H1 (cell line): ENCODE measurements at regions not wholly inside any gene's neighbourhood (a gene's known extent, or its start where the extent isn't known, plus 50 kb on each side); places are given as distances from the start of the nearest gene placed in this dataset.

Experiments used
- ATF3 ChIP-seq: IDR thresholded peaks from 2 replicates; pipeline ENCODE4 v1.6.1; 2011; ENCODE audit warnings: low read depth, mild to moderate bottlenecking, low read length; ENCODE audit not compliant: insufficient read depth
- CHD7 ChIP-seq: fragments of 300-600 bp; sonication (generic); IDR thresholded peaks from 2 replicates; pipeline ENCODE4 v1.7.1; 2012; ENCODE audit warnings: low read length, moderate library complexity, mild to moderate bottlenecking, inconsistent platforms; ENCODE audit not compliant: insufficient replicate concordance
- KDM4A ChIP-seq: IDR thresholded peaks from one replicate; pipeline ENCODE4 v1.7.1; 2012; ENCODE audit warnings: low read depth, mild to moderate bottlenecking, moderate library complexity, low read length, inconsistent platforms; ENCODE audit not compliant: severe bottlenecking
- PHF8 ChIP-seq: fragments of 200-600 bp; sonication (generic); conservative IDR thresholded peaks from 2 replicates; pipeline ENCODE4 v1.7.1; 2012; ENCODE audit warnings: low read depth, mild to moderate bottlenecking, inconsistent platforms, low read length, moderate library complexity
- TAF7 ChIP-seq: optimal IDR thresholded peaks from 2 replicates; pipeline ENCODE3; 2011; ENCODE audit warnings: low read depth, mild to moderate bottlenecking, inconsistent platforms, low read length, moderate library complexity, borderline replicate concordance

- no peak for TF ChIP-seq ATF3
- TF ChIP-seq CHD7 = no peak
- no peak for TF ChIP-seq TAF7
- TF ChIP-seq PHF8 = no peak
- no peak for TF ChIP-seq KDM4A
Measured at GRCh38 chr19:28523619-28524018, 689.3 kb downstream of the UQCRFS1 start (continued).
